Lower lobe of right lung (tissue), 2 donors: ENCODE measurements at regions not wholly inside any gene's neighbourhood (a gene's known extent, or its start where the extent isn't known, plus 50 kb on each side); places are given as distances from the start of the nearest gene placed in this dataset.

Experiments
- ATAC-seq, 2 donors: fragments of 200-7000 bp; cut with Tn5 transposase; one replicate each; pipeline ENCODE4 v1.9.1; 2020 to 2022; ENCODE audit warnings: mild to moderate bottlenecking in 2 of 2, moderate library complexity in 2 of 2
- DNase-seq: peaks from one replicate; pipeline ENCODE4 v3.0.0-alpha.2; 2020
- H3K27ac ChIP-seq: fragments of 200-600 bp; one replicate; pipeline ENCODE4 v1.8.0; 2022
- H3K27me3 ChIP-seq: fragments of 200-600 bp; one replicate; pipeline ENCODE4 v1.8.0; 2022; ENCODE audit warnings: low read depth
- H3K36me3 ChIP-seq: fragments of 200-600 bp; one replicate; pipeline ENCODE4 v1.8.0; 2022; ENCODE audit warnings: mild to moderate bottlenecking
- H3K4me1 ChIP-seq: fragments of 200-600 bp; one replicate; pipeline ENCODE4 v1.8.0; 2022
- H3K4me3 ChIP-seq: fragments of 200-600 bp; one replicate; pipeline ENCODE4 v1.8.0; 2022; ENCODE audit warnings: mild to moderate bottlenecking
- H3K9me3 ChIP-seq: fragments of 200-600 bp; one replicate; pipeline ENCODE4 v1.8.0; 2022
- intact Hi-C: fragments of 100-400 bp; cut with DNase I; formaldehyde crosslinking; loops from one replicate; pipeline ENCODE4 v1.11.0; 2022
- TF ChIP-seq, protein P1 (sequence below): fragments of 200-600 bp; IDR thresholded peaks from one replicate; pipeline ENCODE4 v1.8.0; 2022; ENCODE audit warnings: antibody characterized with exemption, mild to moderate bottlenecking
- donor health status: DM: no; HTN: yes; CAD: no; lungs with severe emphysema.

- DNase-seq, result peak; percentile 63
- Histone ChIP-seq H3K9me3 (peaks cover 13% of the 10 kb centered on the region), H3K36me3 (no peaks in the 10 kb centered on the region), H3K4me3 (no peak overlapping the region), H3K4me1 (no peaks in the 10 kb centered on the region), H3K27me3 (no peaks in the 10 kb centered on the region), H3K27ac (no peak overlapping the region)
- intact Hi-C loops, result loop anchor here (10.0 kb wide), 1 partner anchor 221 kb away; no protein-coding TSS in a partner anchor
- ATAC-seq, result peak; percentile 66 to 70
- TF ChIP-seq, protein P1, sequence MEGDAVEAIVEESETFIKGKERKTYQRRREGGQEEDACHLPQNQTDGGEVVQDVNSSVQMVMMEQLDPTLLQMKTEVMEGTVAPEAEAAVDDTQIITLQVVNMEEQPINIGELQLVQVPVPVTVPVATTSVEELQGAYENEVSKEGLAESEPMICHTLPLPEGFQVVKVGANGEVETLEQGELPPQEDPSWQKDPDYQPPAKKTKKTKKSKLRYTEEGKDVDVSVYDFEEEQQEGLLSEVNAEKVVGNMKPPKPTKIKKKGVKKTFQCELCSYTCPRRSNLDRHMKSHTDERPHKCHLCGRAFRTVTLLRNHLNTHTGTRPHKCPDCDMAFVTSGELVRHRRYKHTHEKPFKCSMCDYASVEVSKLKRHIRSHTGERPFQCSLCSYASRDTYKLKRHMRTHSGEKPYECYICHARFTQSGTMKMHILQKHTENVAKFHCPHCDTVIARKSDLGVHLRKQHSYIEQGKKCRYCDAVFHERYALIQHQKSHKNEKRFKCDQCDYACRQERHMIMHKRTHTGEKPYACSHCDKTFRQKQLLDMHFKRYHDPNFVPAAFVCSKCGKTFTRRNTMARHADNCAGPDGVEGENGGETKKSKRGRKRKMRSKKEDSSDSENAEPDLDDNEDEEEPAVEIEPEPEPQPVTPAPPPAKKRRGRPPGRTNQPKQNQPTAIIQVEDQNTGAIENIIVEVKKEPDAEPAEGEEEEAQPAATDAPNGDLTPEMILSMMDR, result peak; percentile 83
Measured at GRCh38 chr6:166106076-166106686, 61.5 kb downstream of the TBXT start.

DNA sequence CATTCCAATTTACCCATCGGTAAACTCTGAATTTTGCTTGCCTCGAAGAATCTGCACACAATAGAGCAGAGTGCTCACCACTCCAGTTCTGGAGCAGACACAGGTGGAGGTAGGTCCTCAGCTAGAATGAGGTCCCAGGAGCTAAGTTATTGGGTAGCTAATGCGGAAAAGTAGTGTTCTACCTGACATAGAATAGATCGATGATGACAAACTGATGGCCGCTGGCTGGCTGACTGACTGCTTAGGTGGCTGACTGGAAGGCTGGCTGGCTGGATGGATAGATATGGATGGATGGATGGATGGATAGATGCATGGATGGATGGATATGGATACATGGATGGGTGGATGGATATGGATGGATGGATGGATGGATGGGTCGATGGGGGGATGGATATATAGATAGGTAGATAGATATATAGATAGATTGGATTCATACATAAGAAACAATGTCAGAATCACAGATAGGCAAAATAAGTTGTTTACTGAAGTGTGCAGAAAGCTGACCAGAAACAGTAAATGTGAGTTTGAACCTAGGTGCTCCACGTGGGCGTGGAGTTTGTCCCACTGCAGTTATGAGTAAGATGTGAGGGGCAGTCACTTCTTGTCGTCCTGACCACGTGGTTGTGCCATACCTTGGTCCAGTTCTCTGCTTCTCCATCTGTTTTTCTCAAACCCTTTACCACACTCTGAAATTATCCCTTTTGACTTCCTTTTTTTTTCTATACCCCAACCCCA lies 62.1 kb downstream of the TBXT start:
- DNase-seq (no peak), ATAC-seq (no peak)
- no peaks in the 10 kb centered on the region for H3K36me3 ChIP-seq
- H3K9me3 ChIP-seq, result peaks cover 13% of the 10 kb centered on the region
- TF ChIP-seq, protein P1, result no peak
- no peak overlapping the region for H3K27ac ChIP-seq
- H3K27me3 ChIP-seq, result no peaks in the 10 kb centered on the region
- H3K4me3 ChIP-seq, result no peak overlapping the region
- intact Hi-C loops, result loop anchor here (10.0 kb wide), 1 partner anchor 221 kb away; no protein-coding TSS in a partner anchor
- H3K4me1 ChIP-seq, result no peaks in the 10 kb centered on the region

GRCh38 chr6:166104872-166105271 lies 62.8 kb downstream of the TBXT start:
- Histone ChIP-seq H3K27ac (no peak overlapping the region), H3K36me3 (no peaks in the 10 kb centered on the region), H3K27me3 (no peaks in the 10 kb centered on the region), H3K4me1 (no peaks in the 10 kb centered on the region), H3K4me3 (no peak overlapping the region), H3K9me3 (peaks cover 13% of the 10 kb centered on the region)
- DNase-seq (no peak), ATAC-seq (no peak)
- TF ChIP-seq, protein P1, result no peak
- intact Hi-C loops, result loop anchor here (10.0 kb wide), 1 partner anchor 220 kb away; no protein-coding TSS in a partner anchor

- DNase-seq, result no peak
- H3K36me3 ChIP-seq, result no peaks in the 10 kb centered on the region
- TF ChIP-seq, protein P1, result no peak
- peaks cover 13% of the 10 kb centered on the region for H3K9me3 ChIP-seq
- intact Hi-C loops, result loop anchor here (10.0 kb wide), 1 partner anchor 219 kb away; no protein-coding TSS in a partner anchor
- H3K27ac ChIP-seq, result no peak overlapping the region
- H3K4me3 ChIP-seq, result no peak overlapping the region
- H3K27me3 ChIP-seq, result no peaks in the 10 kb centered on the region
- no peak for ATAC-seq
- no peaks in the 10 kb centered on the region for H3K4me1 ChIP-seq
Measured at GRCh38 chr6:166104107-166104506, 63.5 kb downstream of the TBXT start.

GRCh38 chr6:166101819-166102419 lies 65.7 kb downstream of the TBXT start:
- TF ChIP-seq, protein P1, result no peak
- H3K27ac ChIP-seq, result no peak overlapping the region
- H3K4me3 ChIP-seq, result no peak overlapping the region
- DNase-seq (no peak), ATAC-seq (no peak)
- peaks cover 9% of the 10 kb centered on the region for H3K27me3 ChIP-seq
- peaks cover 13% of the 10 kb centered on the region for H3K9me3 ChIP-seq
- intact Hi-C loops, result loop anchor here (10.0 kb wide), 1 partner anchor 217 kb away; no protein-coding TSS in a partner anchor
- no peaks in the 10 kb centered on the region for H3K4me1 ChIP-seq
- no peaks in the 10 kb centered on the region for H3K36me3 ChIP-seq
